ENCODE measurements at regions not wholly inside any gene's neighbourhood (a gene's known extent, or its start where the extent isn't known, plus 50 kb on each side); places are given as distances from the start of the nearest gene placed in this dataset.
"Not testable (repeated sequence)": the region's sequence is repeated elsewhere in the genome, so short reads cannot be mapped to it uniquely, and the experiment has no call there.

DNA sequence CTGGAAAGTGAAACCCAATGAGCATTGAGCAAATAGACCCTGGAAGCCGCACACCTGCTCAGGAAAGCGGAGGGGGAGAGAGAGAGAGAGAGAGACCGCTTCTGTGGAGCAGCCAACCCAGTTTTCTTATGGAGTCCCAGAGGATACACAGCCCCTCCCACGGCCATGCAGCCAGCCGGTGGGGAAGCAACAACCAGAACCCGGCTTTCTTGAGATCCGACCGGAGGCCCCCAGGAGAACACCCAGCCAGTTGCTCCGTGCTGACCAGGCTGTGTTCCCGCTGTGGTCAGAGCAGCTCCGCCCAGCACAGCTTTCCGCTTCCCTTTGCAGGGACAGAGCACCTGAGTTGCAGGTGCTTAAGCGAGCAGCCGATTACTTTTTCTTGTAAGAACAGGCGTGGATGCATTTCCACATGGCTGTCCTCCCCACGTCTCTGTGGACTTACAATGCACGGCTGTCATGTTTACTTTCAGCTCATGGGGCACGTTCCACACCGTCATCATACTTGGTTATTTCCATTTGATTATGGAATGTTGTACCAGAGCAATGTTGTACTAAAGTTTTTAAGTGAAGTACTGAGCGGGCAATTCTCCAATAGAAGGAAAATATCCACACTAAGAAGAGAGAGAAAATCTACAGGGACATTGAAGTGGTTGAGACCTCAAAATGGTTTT, 381.9 kb downstream of the THBS2 start:
- DNase-seq: no peak

DNA sequence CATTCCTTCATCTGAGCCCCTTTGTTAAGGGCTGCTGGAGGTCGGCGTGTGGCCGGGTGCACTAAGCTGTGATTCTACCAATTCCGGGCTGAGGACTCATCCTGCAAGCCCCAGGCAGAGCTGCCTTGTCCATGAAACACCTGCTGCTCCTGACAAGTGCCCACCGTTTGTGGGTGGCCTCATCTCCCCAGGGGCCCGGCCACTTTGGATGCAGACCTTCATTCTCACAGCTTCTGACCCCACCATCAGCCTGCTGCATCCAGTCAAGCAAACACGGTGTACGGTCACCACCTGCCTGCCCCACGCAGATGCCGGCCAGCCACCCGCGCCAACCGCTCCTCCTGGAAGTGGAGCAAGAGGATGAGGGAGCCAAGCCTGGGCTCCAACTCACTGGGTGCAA, 382.7 kb downstream of the THBS2 start:
- DNase-seq: no peak

DNA sequence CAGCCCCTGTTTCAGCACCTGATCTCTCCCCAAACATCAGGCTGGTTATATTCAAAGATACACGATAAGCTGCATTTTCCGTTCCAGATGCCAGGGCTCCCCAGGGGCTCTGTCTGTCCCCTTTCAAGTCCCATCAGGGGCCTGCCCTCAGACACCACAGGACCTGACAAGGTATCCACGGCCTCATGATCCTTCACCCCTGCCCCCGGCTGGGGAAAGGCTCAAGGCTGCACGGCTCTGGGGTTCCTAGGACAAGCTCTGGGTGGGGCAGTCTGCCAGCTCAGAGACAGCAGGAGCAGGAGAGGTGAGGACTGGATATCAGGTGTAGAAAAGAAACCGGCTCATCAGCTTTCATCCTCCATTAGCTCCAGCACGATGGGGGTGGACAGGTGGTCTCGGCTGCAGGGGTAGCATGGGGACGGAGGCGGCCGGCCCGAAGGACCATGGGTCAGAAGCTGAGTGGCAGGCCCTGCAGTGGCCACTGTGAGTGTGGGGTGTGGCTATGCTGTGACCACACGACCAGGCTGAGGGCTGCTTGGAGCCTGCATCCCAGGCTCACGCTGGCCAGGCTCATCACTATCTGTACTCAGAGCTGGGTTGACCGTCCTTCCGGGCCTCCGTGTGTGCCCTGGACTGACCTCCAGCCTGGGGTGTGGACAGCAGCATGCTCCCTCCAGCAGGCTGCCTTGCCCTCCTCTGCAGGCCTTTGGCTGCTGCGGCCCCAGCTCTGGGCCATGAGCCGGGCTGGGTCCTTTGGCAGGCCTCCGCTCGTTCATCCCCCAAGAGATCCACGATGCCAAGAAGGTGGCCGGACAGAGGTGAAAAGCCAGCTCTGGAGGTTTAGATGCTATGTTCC, 386.2 kb downstream of the THBS2 start:
- no peak for DNase-seq

DNA sequence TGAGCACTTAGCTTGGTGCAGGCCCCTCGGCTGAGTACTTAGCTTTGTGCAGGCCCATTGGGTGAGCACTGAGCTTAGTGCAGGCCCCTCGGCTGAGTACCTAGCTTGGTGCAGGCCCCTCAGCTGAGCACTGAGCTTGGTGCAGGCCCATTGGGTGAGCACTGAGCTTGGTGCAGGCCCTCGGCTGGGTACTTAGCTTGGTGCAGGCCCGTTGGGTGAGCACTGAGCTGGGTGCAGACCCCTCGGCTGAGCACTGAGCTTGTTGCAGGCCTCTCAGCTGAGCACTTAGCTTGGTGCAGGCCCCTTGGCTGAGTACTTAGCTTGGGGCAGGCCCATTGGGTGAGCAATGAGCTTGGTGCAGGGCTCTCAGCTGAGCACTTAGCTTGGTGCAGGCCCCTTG, 387.1 kb downstream of the THBS2 start:
- DNase-seq: no peak

DNA sequence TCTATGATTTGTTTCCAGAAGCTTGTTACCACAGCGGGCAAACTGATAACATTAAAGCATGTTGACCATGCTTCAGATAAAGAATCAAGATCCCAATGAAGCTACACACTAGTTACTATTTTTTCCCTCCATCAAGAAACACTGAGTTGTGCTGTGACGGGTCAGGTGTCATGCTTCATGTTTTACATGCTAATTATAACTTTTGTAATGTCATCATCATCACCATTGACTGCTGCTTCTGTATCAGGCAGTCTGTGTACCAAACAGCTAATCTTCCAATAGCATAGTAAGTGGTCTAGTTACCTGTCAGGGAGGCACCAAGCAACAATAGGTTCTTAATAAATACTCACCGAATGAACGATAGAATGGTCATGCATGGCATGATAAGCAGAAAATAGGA, 388.1 kb downstream of the THBS2 start:
- DNase-seq: no peak

DNA sequence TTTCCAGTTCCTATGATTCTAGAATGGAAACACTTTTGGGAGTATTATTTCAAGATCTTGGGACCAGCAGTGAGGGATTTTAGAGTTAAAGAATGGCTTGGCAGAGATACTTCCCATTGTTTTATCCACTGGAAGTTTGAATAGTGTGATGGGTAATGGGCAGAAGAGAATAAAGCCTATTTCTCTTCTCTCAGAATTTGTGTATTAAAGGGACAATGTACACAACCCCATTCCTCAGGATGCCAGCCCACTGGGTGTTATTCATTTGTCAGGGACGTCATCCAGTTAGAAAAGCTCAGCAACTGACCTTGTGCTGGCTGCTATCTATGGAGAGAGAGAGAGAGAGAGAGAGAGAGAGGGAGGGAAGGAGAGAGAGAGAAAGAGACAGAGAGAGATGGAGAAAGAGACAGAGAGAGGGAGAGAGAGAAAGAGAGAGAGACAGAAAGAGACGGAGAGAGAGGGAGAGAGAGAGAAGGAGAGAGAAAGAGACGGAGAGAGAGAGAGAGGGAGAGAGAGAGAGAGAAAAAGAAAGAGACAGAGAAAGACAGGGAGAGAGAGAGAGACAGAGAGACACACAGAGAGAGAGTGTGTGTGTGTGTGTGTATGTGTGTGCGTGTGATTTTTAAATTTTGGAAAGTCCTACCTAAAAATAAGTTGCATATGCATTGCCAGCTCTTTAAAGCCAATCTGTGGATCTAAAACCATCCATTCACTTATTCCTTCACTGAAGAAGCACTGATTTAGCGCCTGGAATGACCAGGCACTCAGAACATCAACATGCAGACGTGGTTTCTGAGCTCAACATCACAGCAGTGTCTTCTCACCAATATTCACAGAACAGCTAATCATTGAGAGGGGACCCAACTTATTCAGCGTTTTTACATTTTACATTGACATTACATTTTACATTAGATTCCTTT, 388.8 kb downstream of the THBS2 start:
- DNase-seq: no peak

DNA sequence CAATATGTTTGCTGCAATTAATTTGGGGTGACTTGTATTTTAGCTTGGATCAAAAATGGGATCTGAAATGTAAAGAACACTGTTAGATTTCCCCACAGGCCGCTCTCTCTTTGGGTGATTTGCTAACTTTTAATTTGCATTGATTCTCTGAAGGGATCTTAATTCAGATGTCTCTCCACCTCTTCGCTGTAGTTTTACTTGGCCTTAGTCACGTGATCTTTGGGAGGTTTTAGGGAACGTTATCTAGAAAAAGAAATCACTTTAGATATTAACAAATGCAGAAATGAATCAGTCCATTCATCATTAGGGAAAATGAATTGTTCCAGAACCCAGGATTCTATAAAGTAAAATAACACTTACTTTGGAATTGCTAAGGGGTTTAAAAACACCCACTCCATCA, 390.2 kb downstream of the THBS2 start:
- DNase-seq: no peak

DNA sequence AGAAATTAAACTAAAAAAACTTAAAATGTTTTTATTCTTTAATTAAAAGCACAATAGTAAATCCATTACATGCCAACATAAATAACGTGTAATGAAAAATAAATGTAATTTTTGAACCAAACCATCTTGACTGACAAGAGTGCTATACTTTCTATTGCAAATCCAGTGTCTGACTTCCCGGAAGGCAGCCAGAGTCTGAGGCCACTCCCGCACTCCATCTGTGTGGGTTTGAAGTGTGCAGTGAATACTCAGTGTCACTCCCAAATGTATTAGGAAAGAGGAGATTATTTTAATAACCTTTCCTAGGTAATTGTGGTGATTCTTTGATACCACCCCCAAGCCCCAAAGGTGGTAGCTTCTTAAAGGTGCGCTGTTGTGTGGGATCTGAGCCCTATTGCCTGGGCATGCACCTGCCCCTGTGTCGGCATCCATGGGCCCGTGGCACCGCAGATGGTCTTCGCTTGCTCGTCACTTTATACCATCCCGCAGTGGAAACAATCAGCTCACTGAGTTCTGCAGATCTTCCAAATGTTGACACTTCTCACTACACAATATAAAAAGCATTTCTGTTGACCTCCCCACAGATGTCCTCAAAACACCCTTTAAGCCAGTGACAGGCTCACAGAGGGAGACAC, 391.2 kb downstream of the THBS2 start:
- no peak for DNase-seq

DNA sequence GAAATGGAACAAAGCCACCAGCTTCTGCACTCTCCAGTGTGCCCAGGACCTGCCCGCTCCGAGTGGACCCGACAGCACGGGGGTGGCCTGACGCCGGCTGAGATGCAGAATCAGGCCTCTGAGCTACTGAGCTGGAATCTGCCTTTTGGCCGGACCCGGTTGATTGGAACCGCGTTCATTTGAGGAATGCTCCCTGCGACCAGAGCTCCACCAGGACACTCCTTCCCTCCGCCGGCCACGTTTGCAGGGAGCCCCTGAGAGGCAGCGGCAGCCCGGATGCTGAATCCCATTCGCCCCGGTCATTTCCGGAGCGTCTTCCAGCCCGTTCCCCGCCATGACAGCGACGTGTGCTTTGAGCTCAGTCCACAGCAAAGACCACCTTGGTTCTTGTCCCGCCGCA, 392.7 kb downstream of the THBS2 start:
- DNase-seq: no peak

DNA sequence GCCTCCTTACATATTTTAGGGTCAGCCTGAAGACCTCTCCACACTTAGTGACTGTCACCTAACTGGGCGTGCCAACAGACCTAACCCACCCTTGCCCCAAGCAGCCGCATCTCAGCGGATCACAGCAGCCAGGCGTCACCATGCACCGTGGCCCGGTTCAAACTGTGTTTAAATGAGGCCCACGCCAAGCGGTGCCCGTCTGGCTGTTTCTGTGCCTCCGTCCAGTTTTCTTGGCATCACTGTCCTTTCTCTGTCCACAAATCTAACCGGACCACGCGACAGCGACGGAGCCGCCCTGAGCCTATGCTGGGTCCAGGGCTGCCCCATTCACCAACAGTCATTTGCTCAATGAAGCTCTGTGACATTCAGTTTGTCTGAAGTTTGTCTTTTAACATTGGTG, 393.3 kb downstream of the THBS2 start:
- DNase-seq: no peak

DNA sequence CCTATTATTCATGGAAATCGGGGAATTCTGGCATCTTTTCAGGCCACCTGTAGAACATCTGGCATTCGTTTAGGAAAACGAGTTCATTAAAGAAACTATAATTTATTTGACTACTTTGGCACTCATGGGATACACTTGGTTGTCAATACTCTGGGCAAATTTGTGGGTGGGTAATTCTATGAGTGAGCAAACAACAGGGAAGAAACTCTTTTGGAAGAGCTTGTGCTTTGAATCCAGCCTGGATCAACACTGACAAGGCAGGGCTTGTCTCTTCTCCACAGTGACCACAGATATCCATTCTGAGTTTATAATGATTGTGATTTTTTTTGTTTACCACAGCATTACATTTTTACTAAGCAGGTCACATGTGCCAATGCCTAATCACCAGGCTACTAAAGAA, 394.7 kb downstream of the THBS2 start:
- no peak for DNase-seq

DNA sequence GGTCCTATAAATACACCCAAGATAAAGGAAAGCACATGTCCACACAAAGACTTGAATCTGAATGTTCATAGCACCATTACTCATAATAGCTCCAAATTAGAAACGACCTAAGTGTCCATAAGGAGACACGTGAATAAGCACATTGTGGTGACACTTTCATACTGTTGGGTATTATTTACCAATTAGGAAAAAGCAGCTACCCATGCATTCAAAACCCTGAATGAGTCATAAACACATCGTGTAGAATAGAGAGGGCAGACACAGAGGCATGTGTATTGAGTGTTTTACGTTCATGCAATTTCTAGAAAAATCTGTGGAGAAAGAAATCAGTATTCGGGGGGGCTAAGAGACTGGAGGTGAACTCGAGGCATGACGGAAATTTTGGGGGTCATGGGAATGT, 396.7 kb downstream of the THBS2 start:
- DNase-seq: no peak

DNA sequence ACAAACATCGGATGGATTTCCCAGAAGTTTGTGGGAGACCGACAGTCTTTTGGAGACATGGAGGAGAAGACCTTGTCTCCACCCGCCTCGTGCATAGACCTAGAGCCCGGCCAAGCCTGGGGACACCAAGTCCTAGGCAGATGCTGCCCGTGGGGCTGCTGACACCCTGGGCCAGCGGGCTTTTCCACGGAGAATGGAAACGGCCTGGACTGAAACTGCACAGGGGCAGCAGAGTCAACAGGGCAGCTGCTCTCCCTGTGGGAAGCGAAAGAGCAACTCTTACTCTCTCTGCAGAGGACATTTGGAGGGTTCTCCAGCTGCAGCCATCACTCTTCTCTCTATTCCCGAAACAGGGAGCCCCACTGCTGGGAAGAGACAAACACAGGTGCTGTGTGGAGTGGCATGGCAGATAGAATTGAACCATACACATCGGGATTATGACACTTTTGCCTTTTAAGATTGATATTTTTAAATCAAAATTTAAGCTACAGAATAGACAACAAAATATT, 401.2 kb downstream of the THBS2 start:
- DNase-seq: no peak

DNA sequence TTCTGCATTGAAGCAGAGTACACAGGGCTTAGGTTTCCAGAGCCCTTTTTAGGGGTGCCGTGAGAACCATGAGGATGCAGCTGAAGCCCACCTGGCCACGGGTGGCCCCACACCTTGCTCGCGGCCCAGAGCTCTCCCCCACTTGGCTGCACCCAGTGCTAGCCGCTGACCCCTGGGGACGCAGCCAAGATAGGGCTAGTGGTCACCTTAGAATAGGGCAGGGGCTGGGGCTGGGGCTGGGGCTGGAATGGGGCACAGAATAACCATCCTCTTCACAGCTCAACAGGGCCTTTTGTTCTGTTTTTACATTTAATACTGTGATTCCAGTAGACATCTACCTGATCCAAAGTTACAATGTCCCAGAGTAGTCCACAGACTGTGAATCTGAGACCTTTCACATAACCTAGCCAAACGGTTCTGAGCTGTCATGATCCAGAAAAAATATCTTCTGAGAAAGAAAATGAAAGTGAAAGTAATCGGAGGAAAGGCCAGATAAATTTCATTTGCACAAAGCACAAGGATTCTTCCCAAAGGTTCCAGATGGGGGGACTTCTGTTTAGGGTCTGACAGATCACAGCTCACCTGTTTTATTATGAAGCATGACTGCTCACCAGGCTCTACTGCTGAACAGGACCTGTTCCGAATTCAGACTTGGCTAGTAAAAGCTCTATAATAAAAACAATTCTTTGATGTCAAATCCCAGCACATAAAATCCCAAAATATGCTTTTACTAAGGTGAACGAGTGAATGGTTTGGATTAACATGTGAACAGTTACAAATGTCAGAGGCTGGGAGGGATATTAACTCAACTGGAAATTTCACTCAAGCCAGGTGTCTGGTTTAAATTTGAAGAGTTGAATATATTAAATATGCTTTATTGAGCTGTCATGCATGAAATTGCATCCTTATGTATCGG, 401.9 kb downstream of the THBS2 start:
- no peak for DNase-seq

DNA sequence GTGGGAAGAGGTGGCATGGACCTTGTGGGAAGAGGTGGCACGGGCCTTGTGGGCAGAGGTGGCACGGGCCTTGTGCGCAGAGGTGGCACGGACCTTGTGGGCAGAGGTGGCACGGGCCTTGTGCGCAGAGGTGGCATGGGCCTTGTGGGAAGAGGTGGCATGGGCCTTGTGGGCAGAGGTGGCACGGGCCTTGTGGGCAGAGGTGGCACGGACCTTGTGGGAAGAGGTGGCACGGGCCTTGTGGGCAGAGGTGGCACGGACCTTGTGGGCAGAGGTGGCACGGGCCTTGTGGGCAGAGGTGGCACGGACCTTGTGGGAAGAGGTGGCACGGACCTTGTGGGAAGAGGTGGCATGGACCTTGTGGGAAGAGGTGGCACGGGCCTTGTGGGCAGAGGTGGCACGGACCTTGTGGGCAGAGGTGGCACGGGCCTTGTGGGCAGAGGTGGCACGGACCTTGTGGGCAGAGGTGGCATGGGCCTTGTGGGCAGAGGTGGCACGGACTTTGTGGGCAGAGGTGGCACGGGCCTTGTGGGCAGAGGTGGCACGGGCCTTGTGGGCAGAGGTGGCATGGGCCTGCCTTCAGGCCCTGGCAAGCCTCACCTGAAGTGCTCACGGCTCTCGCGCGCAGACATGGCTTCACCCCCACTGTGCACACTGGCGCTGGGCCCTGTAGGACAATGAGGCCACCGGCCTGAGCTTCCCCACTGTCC, 403.5 kb downstream of the THBS2 start:
- DNase-seq: not testable (repeated sequence)

DNA sequence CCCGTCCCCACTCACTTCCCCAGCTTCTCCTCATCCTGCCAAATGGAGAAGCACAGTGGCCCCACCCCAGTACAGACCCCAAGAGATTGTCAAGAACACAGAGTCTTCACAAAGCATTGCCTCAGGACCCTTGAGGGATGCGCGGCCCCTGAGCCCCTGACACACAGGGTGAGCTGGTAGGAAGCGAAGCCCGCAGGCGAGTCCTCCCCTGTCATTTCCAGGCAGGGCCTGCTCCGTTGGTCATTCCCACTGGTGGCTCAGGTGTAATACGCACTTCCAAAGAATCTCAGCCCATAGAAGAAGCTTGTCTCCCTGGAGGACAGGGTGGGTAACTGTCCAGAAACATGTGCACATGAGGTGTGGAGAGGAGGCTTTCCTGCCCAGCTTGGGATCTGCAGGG, 404.2 kb downstream of the THBS2 start:
- no peak for DNase-seq

DNA sequence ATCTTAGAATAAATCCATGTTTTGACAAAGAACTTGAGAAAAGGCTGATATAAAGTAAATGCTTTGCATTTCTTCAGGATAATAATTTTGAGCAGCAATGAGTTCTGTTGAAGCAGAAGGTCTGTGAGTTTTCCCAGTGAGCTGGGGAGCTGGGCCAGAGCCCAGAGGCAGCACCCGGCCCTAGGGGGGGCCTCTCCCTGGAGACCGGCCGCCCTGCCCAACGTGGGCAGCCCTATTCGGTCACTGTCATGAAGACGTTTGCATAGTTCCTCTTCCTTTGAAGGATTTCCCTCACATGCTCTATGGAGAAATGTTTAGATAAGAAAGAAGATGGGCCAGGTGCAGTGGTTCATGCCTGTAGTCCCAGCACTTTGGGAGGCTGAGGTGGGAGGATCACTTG, 404.8 kb downstream of the THBS2 start:
- no peak for DNase-seq

DNA sequence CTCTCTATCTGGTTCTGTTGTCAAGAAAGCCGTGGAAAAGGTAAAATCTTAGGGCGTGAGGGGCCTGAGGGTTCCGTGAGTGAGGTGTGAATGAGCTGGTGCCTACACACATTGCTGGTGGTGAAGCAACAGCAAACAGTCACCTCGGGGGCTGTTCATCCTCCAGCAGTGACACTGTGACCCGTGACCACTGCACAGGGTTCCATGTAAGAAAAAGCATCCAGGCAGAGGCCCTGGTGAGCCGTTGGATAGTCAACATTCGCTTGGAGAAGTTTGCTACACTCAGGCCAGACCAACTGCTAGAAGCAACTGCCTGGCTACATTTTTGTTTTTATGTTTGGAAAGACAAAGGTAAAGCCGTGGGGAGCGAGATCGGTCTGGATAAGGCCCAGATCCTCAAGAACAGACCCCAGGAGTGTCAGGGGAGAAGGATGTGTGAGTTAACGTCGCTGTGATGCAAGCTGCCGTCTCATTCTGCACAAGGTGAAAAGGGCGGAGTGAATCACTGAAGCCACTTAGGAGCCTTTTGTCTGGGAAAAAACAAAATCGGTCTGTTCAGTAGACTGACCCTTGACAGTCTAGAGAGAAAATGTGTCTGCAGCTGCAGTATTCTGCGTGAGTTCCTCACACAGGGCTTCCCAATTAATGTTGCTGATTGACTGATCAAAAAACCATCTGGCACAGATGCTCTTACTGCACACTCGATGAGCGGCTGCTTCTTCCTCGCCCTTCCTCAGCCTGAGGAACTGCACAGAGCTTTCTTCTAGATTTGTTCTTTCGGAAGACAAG, 404.0 kb downstream of the SMOC2 start:
- DNase-seq: no peak

DNA sequence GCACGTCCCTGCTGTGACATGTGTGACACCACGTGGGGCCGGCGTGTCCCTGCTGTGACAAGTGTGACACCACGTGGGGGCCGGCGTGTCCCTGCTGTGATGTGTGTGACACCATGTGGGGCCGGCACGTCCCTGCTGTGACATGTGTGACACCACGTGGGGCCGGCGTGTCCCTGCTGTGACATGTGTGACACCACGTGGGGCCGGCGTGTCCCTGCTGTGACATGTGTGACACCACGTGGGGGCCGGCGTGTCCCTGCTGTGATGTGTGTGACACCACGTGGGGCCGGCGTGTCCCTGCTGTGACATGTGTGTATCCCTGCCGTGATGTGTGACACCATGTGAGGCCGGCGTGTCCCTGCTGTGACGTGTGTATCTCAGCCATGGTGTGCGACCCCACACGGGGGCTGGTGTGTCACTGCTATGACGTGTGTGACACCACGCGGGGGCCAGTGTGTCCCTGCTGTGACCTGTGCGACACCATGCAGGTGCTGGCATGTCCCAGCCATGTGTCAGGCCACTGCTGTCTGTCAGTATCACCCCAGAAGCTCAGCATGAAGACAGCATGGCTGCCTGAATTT, 401.7 kb downstream of the SMOC2 start:
- DNase-seq: not testable (repeated sequence)
